ENCODE measurements at regions not wholly inside any gene's neighbourhood (a gene's known extent, or its start where the extent isn't known, plus 50 kb on each side); places are given as distances from the start of the nearest gene placed in this dataset.
A peak's percentile ranks its signal among the peaks of the same experiment; 100 is the strongest.

GRCh38 chr5:97726106-97726505, 543.1 kb upstream of the RIOK2 start:
- no peaks in the 10 kb centered on the region for H3K4me1 ChIP-seq (ENCODE audit: insufficient read depth, low read length)
- no peaks in the 10 kb centered on the region for H4K20me1 ChIP-seq (ENCODE audit: insufficient read depth, low read length)
- FAIRE-seq (no peak), DNase-seq (ENCODE audit: low read depth) (no peak)
- H3K27ac ChIP-seq (ENCODE audit: low read depth, low read length) = no peak overlapping the region
- no peaks in the 10 kb centered on the region for H3K9me3 ChIP-seq (ENCODE audit: insufficient read depth, low read depth, low read length)
- H3K27me3 ChIP-seq (ENCODE audit: insufficient read depth, low read length) = no peaks in the 10 kb centered on the region
- Mint-ChIP-seq H3K27me3 (ENCODE audit: low read depth, unreplicated experiment) (no peaks in the 10 kb centered on the region), H3K9me3 (ENCODE audit: unreplicated experiment) (no peaks in the 10 kb centered on the region), H3K4me1 (ENCODE audit: low read depth, unreplicated experiment) (no peaks in the 10 kb centered on the region), H3K27ac (ENCODE audit: unreplicated experiment) (no peak overlapping the region), H3K4me3 (ENCODE audit: unreplicated experiment) (no peak overlapping the region), H3K36me3 (ENCODE audit: low read depth, unreplicated experiment) (no peaks in the 10 kb centered on the region)
- no peak overlapping the region for H3K9ac ChIP-seq (ENCODE audit: low read length)
- H3K79me2 ChIP-seq (ENCODE audit: insufficient read depth, low read length) = no peaks in the 10 kb centered on the region
- no peaks in the 10 kb centered on the region for H3K36me3 ChIP-seq (ENCODE audit: insufficient read depth, low read length)
- no peak overlapping the region for H3K4me3 ChIP-seq (ENCODE audit: insufficient read depth, low read depth, low read length)
- TF ChIP-seq CTCF (IDR thresholded peaks at IDR 0.05; ENCODE audit: insufficient read depth, low read depth, low read length) = no peak
- TF ChIP-seq EZH2 (IDR thresholded peaks at IDR 0.05; ENCODE audit: insufficient read depth, low read length) = no peak
- H3K4me2 ChIP-seq (ENCODE audit: low read length) = no peak overlapping the region
- H2AFZ ChIP-seq (ENCODE audit: low read depth, low read length) = no peak overlapping the region

GRCh38 chr5:97728920-97729319, 545.9 kb upstream of the RIOK2 start:
- no peaks in the 10 kb centered on the region for H3K36me3 Mint-ChIP-seq (ENCODE audit: low read depth, unreplicated experiment)
- Histone ChIP-seq H3K4me2 (ENCODE audit: low read length) (no peak overlapping the region), H3K27ac (ENCODE audit: low read depth, low read length) (no peak overlapping the region), H3K9me3 (ENCODE audit: insufficient read depth, low read depth, low read length) (no peaks in the 10 kb centered on the region), H3K4me1 (ENCODE audit: insufficient read depth, low read length) (no peaks in the 10 kb centered on the region), H3K4me3 (ENCODE audit: insufficient read depth, low read depth, low read length) (no peak overlapping the region), H2AFZ (ENCODE audit: low read depth, low read length) (no peak overlapping the region), H4K20me1 (ENCODE audit: insufficient read depth, low read length) (no peaks in the 10 kb centered on the region), H3K36me3 (ENCODE audit: insufficient read depth, low read length) (no peaks in the 10 kb centered on the region), H3K27me3 (ENCODE audit: insufficient read depth, low read length) (no peaks in the 10 kb centered on the region), H3K9ac (ENCODE audit: low read length) (no peak overlapping the region), H3K79me2 (ENCODE audit: insufficient read depth, low read length) (no peaks in the 10 kb centered on the region)
- no peak overlapping the region for H3K4me3 Mint-ChIP-seq (ENCODE audit: unreplicated experiment)
- peak; percentile 36 for DNase-seq (ENCODE audit: low read depth)
- H3K27ac Mint-ChIP-seq (ENCODE audit: unreplicated experiment) = no peak overlapping the region
- no peaks in the 10 kb centered on the region for H3K27me3 Mint-ChIP-seq (ENCODE audit: low read depth, unreplicated experiment)
- FAIRE-seq = no peak
- H3K4me1 Mint-ChIP-seq (ENCODE audit: low read depth, unreplicated experiment) = no peaks in the 10 kb centered on the region
- no peaks in the 10 kb centered on the region for H3K9me3 Mint-ChIP-seq (ENCODE audit: unreplicated experiment)
- TF ChIP-seq CTCF (IDR thresholded peaks at IDR 0.05; ENCODE audit: insufficient read depth, low read depth, low read length) (no peak), EZH2 (IDR thresholded peaks at IDR 0.05; ENCODE audit: insufficient read depth, low read length) (no peak)

- no peak overlapping the region for H3K9ac ChIP-seq (ENCODE audit: low read length)
- no peaks in the 10 kb centered on the region for H3K36me3 ChIP-seq (ENCODE audit: insufficient read depth, low read length)
- TF ChIP-seq CTCF (IDR thresholded peaks at IDR 0.05; ENCODE audit: insufficient read depth, low read depth, low read length) = no peak
- TF ChIP-seq EZH2 (IDR thresholded peaks at IDR 0.05; ENCODE audit: insufficient read depth, low read length) = no peak
- no peaks in the 10 kb centered on the region for H3K27me3 ChIP-seq (ENCODE audit: insufficient read depth, low read length)
- H3K79me2 ChIP-seq (ENCODE audit: insufficient read depth, low read length) = no peaks in the 10 kb centered on the region
- no peaks in the 10 kb centered on the region for H4K20me1 ChIP-seq (ENCODE audit: insufficient read depth, low read length)
- H3K4me3 ChIP-seq (ENCODE audit: insufficient read depth, low read depth, low read length) = no peak overlapping the region
- Mint-ChIP-seq H3K4me3 (ENCODE audit: unreplicated experiment) (no peak overlapping the region), H3K27me3 (ENCODE audit: low read depth, unreplicated experiment) (no peaks in the 10 kb centered on the region), H3K9me3 (ENCODE audit: unreplicated experiment) (no peaks in the 10 kb centered on the region), H3K27ac (ENCODE audit: unreplicated experiment) (no peak overlapping the region), H3K4me1 (ENCODE audit: low read depth, unreplicated experiment) (no peaks in the 10 kb centered on the region), H3K36me3 (ENCODE audit: low read depth, unreplicated experiment) (no peaks in the 10 kb centered on the region)
- H3K9me3 ChIP-seq (ENCODE audit: insufficient read depth, low read depth, low read length) = no peaks in the 10 kb centered on the region
- no peak for DNase-seq (ENCODE audit: low read depth)
- no peak overlapping the region for H3K4me2 ChIP-seq (ENCODE audit: low read length)
- FAIRE-seq = no peak
- H3K27ac ChIP-seq (ENCODE audit: low read depth, low read length) = no peak overlapping the region
- H3K4me1 ChIP-seq (ENCODE audit: insufficient read depth, low read length) = no peaks in the 10 kb centered on the region
- H2AFZ ChIP-seq (ENCODE audit: low read depth, low read length) = no peak overlapping the region
Observed at GRCh38 chr5:97729938-97730337, 546.9 kb upstream of the RIOK2 start.
